ENCODE measurements at regions not wholly inside any gene's neighbourhood (a gene's known extent, or its start where the extent isn't known, plus 50 kb on each side); places are given as distances from the start of the nearest gene placed in this dataset.

- TF ChIP-seq GATA2 (IDR thresholded peaks at IDR 0.05; ENCODE audit: low read depth, low read length) (no peak), GATA3 (IDR thresholded peaks at IDR 0.05; ENCODE audit: low read depth, low read length) (no peak)
These were observed 433.6 kb downstream of the LPIN1 start for GRCh38 chr2:12180031-12180430.

All from SH-SY5Y (cell line).